C4-2B (cell line): ENCODE measurements at regions not wholly inside any gene's neighbourhood (a gene's known extent, or its start where the extent isn't known, plus 50 kb on each side); places are given as distances from the start of the nearest gene placed in this dataset.

Experiments
- H3K27ac ChIP-seq: fragments of 450-650 bp; 2 replicates; pipeline ENCODE4 v1.5.1; 2017
- CTCF ChIP-seq: fragments of 450-650 bp; conservative IDR thresholded peaks from 2 replicates; pipeline ENCODE4 v1.5.1; 2017; ENCODE audit warnings: mild to moderate bottlenecking
- ZFX ChIP-seq: fragments of 450-650 bp; IDR thresholded peaks from 2 replicates; pipeline ENCODE4 v1.6.1; 2017

GRCh38 chr4:177087060-177087459, 222.6 kb upstream of the NEIL3 start:
- no peak overlapping the region for H3K27ac ChIP-seq
- TF ChIP-seq ZFX (no peak), CTCF (no peak)

GRCh38 chr4:177087499-177087898, 222.2 kb upstream of the NEIL3 start:
- no peak for TF ChIP-seq CTCF
- no peak for TF ChIP-seq ZFX
- H3K27ac ChIP-seq, result no peak overlapping the region

- TF ChIP-seq CTCF, result no peak
- TF ChIP-seq ZFX, result no peak
These were observed 218.2 kb upstream of the NEIL3 start for GRCh38 chr4:177091515-177091914.

GRCh38 chr4:177092807-177093206, 216.9 kb upstream of the NEIL3 start:
- TF ChIP-seq ZFX, result no peak
- no peak overlapping the region for H3K27ac ChIP-seq

More at GRCh38 chr4:177091515-177091914, 218.2 kb upstream of the NEIL3 start:
- no peak overlapping the region for H3K27ac ChIP-seq

- no peak overlapping the region for H3K27ac ChIP-seq
- no peak for TF ChIP-seq CTCF
- TF ChIP-seq ZFX, result no peak
These were observed 215.7 kb upstream of the NEIL3 start for GRCh38 chr4:177093964-177094363.

GRCh38 chr4:177097291-177097690, 212.4 kb upstream of the NEIL3 start:
- H3K27ac ChIP-seq, result no peak overlapping the region
- TF ChIP-seq ZFX, result no peak
- no peak for TF ChIP-seq CTCF

- no peak for TF ChIP-seq CTCF
- no peak for TF ChIP-seq ZFX
- H3K27ac ChIP-seq, result no peak overlapping the region
These were observed 210.5 kb upstream of the NEIL3 start for GRCh38 chr4:177099211-177099610.

GRCh38 chr4:177100307-177100706, 209.4 kb upstream of the NEIL3 start:
- no peak overlapping the region for H3K27ac ChIP-seq
- no peak; the same call in 1 of the 2 replicates for TF ChIP-seq CTCF
